Gastrocnemius medialis (tissue), 4 donors: ENCODE measurements at regions not wholly inside any gene's neighbourhood (a gene's known extent, or its start where the extent isn't known, plus 50 kb on each side); places are given as distances from the start of the nearest gene placed in this dataset.

Source experiments
- ATAC-seq, 2 donors: fragments of 150-250 bp; one replicate each; pipeline ENCODE4 v1.9.1; 2016
- DNase-seq, 2 donors: peaks; one replicate each; pipeline ENCODE4 v3.0.0-alpha.2; 2019
- H3K27ac ChIP-seq, 4 donors: fragments of 200-600 bp; sonication (generic); 1 replicate in 1 of 4; 2 replicates in 3 of 4; pipeline ENCODE4 v1.5.1; 2016 to 2018; ENCODE audit warnings: mild to moderate bottlenecking in 2 of 4, moderate library complexity in 1 of 4
- H3K27me3 ChIP-seq, 3 donors: fragments of 200-600 bp; sonication (generic) in 2 of 3; 1 replicate in 1 of 3; 2 replicates in 2 of 3; pipeline versions ENCODE4 v1.5.1 to v1.6.0; 2016 to 2019; ENCODE audit warnings: mild to moderate bottlenecking in 1 of 3, moderate library complexity in 1 of 3
- H3K36me3 ChIP-seq, 2 donors: fragments of 200-600 bp; sonication (generic) in 1 of 2; one replicate each; pipeline ENCODE4 v1.5.1; 2017 to 2018
- H3K4me1 ChIP-seq, 2 donors: fragments of 200-600 bp; sonication (generic) in 1 of 2; one replicate each; pipeline ENCODE4 v1.5.1; 2016 to 2017; ENCODE audit warnings: mild to moderate bottlenecking in 2 of 2
- H3K4me3 ChIP-seq, 4 donors: fragments of 200-600 bp; sonication (generic) in 3 of 4; 1 replicate in 1 of 4; 2 replicates in 3 of 4; pipeline ENCODE4 v1.5.1; 2016 to 2019; ENCODE audit warnings: mild to moderate bottlenecking in 2 of 4
- H3K9me3 ChIP-seq, 3 donors: fragments of 200-600 bp; sonication (generic) in 2 of 3; 1 replicate in 1 of 3; 2 replicates in 2 of 3; pipeline ENCODE4 v1.5.1; 2016 to 2019
- POLR2A ChIP-seq, 2 donors: fragments of 450-650 bp; IDR thresholded peaks; one replicate each; pipeline ENCODE4 v1.6.1; 2017; ENCODE audit warnings: antibody characterized with exemption in 2 of 2, mild to moderate bottlenecking in 2 of 2, moderate library complexity in 2 of 2
- in situ Hi-C, 4 donors: fragments of 200-750 bp; cut with MboI; loops; one replicate each; pipeline versions ENCODE4 v1.15.0 to v1.8.0; 2017; ENCODE audit warnings: low sequenced_read_pairs in 4 of 4
- intact Hi-C: fragments of 100-400 bp; cut with DNase I; formaldehyde crosslinking; loops from one replicate; pipeline ENCODE4 v1.15.1; 2023; ENCODE audit warnings: low total_unique reads
- TF ChIP-seq, protein P1 (sequence below), 5 experiments: fragments of 450-650 bp in 3 of 5; fragments of 200-600 bp in 2 of 5; sonication (generic) in 2 of 5; IDR thresholded peaks in 4 of 5; conservative IDR thresholded peaks in 1 of 5; 1 replicate in 4 of 5; 2 replicates in 1 of 5; pipeline ENCODE4 v1.5.1; 2016 to 2019; ENCODE audit warnings: antibody characterized with exemption in 5 of 5, mild to moderate bottlenecking in 3 of 5, moderate library complexity in 3 of 5

- in situ Hi-C loops = loop anchor here in 3 of 4 donors (25.0 kb wide), 2 partner anchors 609 to 634 kb away; no protein-coding TSS in a partner anchor
- H3K4me1 ChIP-seq = no peaks in the 10 kb centered on the region
- H3K36me3 ChIP-seq = no peaks in the 10 kb centered on the region
- H3K4me3 ChIP-seq = no peak overlapping the region
- no peaks in the 10 kb centered on the region for H3K9me3 ChIP-seq
- no peaks in the 10 kb centered on the region for H3K27me3 ChIP-seq
- intact Hi-C loops = no loop called here
- no peak overlapping the region for H3K27ac ChIP-seq
- no peak for DNase-seq
- ATAC-seq = no peak
- TF ChIP-seq, protein P1, sequence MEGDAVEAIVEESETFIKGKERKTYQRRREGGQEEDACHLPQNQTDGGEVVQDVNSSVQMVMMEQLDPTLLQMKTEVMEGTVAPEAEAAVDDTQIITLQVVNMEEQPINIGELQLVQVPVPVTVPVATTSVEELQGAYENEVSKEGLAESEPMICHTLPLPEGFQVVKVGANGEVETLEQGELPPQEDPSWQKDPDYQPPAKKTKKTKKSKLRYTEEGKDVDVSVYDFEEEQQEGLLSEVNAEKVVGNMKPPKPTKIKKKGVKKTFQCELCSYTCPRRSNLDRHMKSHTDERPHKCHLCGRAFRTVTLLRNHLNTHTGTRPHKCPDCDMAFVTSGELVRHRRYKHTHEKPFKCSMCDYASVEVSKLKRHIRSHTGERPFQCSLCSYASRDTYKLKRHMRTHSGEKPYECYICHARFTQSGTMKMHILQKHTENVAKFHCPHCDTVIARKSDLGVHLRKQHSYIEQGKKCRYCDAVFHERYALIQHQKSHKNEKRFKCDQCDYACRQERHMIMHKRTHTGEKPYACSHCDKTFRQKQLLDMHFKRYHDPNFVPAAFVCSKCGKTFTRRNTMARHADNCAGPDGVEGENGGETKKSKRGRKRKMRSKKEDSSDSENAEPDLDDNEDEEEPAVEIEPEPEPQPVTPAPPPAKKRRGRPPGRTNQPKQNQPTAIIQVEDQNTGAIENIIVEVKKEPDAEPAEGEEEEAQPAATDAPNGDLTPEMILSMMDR (IDR thresholded peaks at IDR 0.05 in 4 of 5, conservative IDR thresholded peaks at IDR 0.05 in 1 of 5) = no peak
- TF ChIP-seq POLR2A (IDR thresholded peaks at IDR 0.05) = no peak
Measured at GRCh38 chr20:39253051-39253755, 291.1 kb downstream of the DHX35 start.

DNA sequence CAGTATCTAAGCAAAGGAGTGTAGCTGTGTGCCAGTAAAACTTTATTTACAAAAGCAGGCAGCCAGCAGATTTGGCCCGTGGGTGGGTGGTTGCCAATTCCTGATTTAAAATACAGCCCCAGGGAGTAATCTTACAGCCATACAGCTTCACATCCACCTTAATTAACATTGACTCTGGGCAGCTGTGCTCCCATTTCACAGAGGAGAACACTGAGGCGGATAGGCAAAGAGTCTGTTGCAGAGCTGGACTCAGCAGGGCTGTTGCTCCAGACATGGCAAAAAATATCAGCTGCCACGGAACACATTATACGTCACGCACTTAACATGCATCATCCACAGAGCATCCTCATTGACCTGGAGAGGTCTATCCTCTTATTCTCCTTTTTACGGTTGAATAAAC is 289.9 kb downstream of the DHX35 start:
- H3K9me3 ChIP-seq = no peaks in the 10 kb centered on the region
- no peak for TF ChIP-seq POLR2A (IDR thresholded peaks at IDR 0.05)
- TF ChIP-seq, protein P1 (IDR thresholded peaks at IDR 0.05 in 4 of 5, conservative IDR thresholded peaks at IDR 0.05 in 1 of 5) = no peak
- no peaks in the 10 kb centered on the region for H3K36me3 ChIP-seq
- no peaks in the 10 kb centered on the region for H3K27me3 ChIP-seq
- H3K4me3 ChIP-seq = no peak overlapping the region
- intact Hi-C loops = no loop called here
- ATAC-seq (no peak), DNase-seq (no peak)
- in situ Hi-C loops = loop anchor here in 3 of 4 donors (25.0 kb wide), 2 partner anchors 610 to 635 kb away; no protein-coding TSS in a partner anchor
- H3K4me1 ChIP-seq = no peaks in the 10 kb centered on the region
- no peak overlapping the region for H3K27ac ChIP-seq

DNA sequence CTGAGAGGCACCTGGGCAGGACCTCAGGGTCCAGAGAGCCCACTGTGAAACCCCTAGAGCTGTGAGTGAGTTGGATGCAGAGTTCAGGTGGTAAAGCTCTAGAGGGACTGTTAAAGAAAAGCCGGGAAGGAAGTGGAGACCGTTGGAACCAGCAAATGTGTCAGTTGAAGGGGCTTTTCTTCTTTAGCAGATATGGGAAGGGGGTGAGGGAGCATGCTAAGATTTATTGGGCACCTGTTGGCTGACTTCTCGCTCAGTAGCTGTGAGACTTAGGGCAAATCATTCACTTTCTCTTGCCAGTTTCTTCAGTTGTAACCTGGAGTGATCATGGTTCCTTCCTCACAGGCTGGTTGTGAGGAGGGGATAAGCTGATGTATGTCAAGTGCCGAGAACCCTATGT is 287.7 kb downstream of the DHX35 start:
- no peaks in the 10 kb centered on the region for H3K9me3 ChIP-seq
- TF ChIP-seq, protein P1 (IDR thresholded peaks at IDR 0.05 in 4 of 5, conservative IDR thresholded peaks at IDR 0.05 in 1 of 5) = no peak
- TF ChIP-seq POLR2A (IDR thresholded peaks at IDR 0.05) = no peak
- no peaks in the 10 kb centered on the region for H3K36me3 ChIP-seq
- H3K27me3 ChIP-seq = no peaks in the 10 kb centered on the region
- H3K4me3 ChIP-seq = no peak overlapping the region
- ATAC-seq = no peak
- in situ Hi-C loops (loop anchor here in 3 of 4 donors (25.0 kb wide), 2 partner anchors 613 to 638 kb away; no protein-coding TSS in a partner anchor), intact Hi-C loops (no loop called here)
- H3K4me1 ChIP-seq = no peaks in the 10 kb centered on the region
- no peak overlapping the region for H3K27ac ChIP-seq
- no peak for DNase-seq

DNA sequence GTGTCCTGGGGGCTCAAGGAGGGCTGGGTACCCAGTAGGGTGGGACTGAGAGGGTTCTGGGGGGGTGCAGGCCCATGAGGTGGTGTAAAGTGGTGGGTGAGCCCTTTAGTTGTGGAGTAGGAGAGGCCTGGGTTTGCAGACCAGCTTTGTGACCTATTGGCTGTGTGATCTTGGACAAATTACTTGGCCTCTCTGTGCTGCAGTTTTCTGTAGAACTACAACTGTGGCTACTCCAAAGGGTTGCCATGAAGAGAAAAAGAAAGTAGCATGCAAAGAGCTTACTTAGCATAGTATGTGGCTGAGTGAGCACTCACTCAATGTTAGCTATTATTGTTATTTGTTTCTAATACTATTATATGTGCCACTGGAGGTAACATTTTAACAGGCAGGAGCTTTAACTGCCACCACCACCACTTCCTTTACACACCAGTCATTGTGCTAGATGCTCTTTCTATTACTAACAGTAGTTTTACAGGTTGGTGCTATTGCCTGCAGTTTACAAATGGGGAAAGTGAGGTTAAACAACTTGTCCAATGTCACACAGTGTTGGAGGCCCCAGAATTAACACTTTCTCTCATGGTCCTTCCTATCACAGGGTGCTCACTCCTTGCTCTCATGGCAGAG is 286.8 kb downstream of the DHX35 start:
- in situ Hi-C loops = no loop called here
- Histone ChIP-seq H3K27me3 (no peaks in the 10 kb centered on the region), H3K27ac (no peak overlapping the region), H3K9me3 (no peaks in the 10 kb centered on the region), H3K4me1 (no peaks in the 10 kb centered on the region), H3K36me3 (no peaks in the 10 kb centered on the region), H3K4me3 (no peak overlapping the region)
- no peak for TF ChIP-seq POLR2A (IDR thresholded peaks at IDR 0.05)
- TF ChIP-seq, protein P1 (IDR thresholded peaks at IDR 0.05 in 4 of 5, conservative IDR thresholded peaks at IDR 0.05 in 1 of 5) = no peak
- intact Hi-C loops = no loop called here
- DNase-seq (no peak), ATAC-seq (no peak)
